NCI-H345 (cell line): ENCODE measurements at regions not wholly inside any gene's neighbourhood (a gene's known extent, or its start where the extent isn't known, plus 50 kb on each side); places are given as distances from the start of the nearest gene placed in this dataset.

ENCODE experiments used
- DNase-seq: peaks from one replicate; lab custom pipeline; 2025; lab: John Stamatoyannopoulos, UW

GRCh38 chr1:220410611-220411010, 117.3 kb upstream of the MARK1 start:
- no peak for DNase-seq

- DNase-seq, result no peak
Observed at GRCh38 chr1:220409771-220410595, 118.0 kb upstream of the MARK1 start.

GRCh38 chr1:220407191-220407590, 120.7 kb upstream of the MARK1 start:
- no peak for DNase-seq

- no peak for DNase-seq
Observed at GRCh38 chr1:220398238-220398637, 126.0 kb upstream of the RAB3GAP2 start.

- DNase-seq, result no peak
Observed at GRCh38 chr1:220391491-220391890, 119.2 kb upstream of the RAB3GAP2 start.

- DNase-seq, result no peak
Observed at GRCh38 chr1:220389634-220390033, 117.4 kb upstream of the RAB3GAP2 start.

- no peak for DNase-seq
Observed at GRCh38 chr1:220386494-220387195, 114.4 kb upstream of the RAB3GAP2 start.

- DNase-seq, result no peak
Observed at GRCh38 chr1:220385158-220385557, 112.9 kb upstream of the RAB3GAP2 start.

- DNase-seq, result no peak
Observed at GRCh38 chr1:220382994-220383393, 110.7 kb upstream of the RAB3GAP2 start.

- DNase-seq, result no peak
Observed at GRCh38 chr1:220380885-220381284, 108.6 kb upstream of the RAB3GAP2 start.

GRCh38 chr1:220378571-220379302, 106.5 kb upstream of the RAB3GAP2 start:
- no peak for DNase-seq

GRCh38 chr1:220375715-220376114, 103.5 kb upstream of the RAB3GAP2 start:
- no peak for DNase-seq

- no peak for DNase-seq
Observed at GRCh38 chr1:220374449-220374848, 102.2 kb upstream of the RAB3GAP2 start.

GRCh38 chr1:220372451-220372850, 100.2 kb upstream of the RAB3GAP2 start:
- DNase-seq, result no peak

- DNase-seq, result no peak
Observed at GRCh38 chr1:220371324-220371723, 99.1 kb upstream of the RAB3GAP2 start.

GRCh38 chr1:220370041-220370700, 97.9 kb upstream of the RAB3GAP2 start:
- DNase-seq, result no peak

GRCh38 chr1:220369511-220369910, 97.3 kb upstream of the RAB3GAP2 start:
- no peak for DNase-seq

GRCh38 chr1:220368352-220369265, 96.4 kb upstream of the RAB3GAP2 start:
- no peak for DNase-seq

- no peak for DNase-seq
Observed at GRCh38 chr1:220367833-220368232, 95.6 kb upstream of the RAB3GAP2 start.

- no peak for DNase-seq
Observed at GRCh38 chr1:220366269-220366668, 94.0 kb upstream of the RAB3GAP2 start.

- DNase-seq, result no peak
Observed at GRCh38 chr1:220363196-220363837, 91.1 kb upstream of the RAB3GAP2 start.
